PC-9 (cell line): ENCODE measurements at regions not wholly inside any gene's neighbourhood (a gene's known extent, or its start where the extent isn't known, plus 50 kb on each side); places are given as distances from the start of the nearest gene placed in this dataset.

ENCODE experiments used
- BruUV-seq: library from RNA; stranded (reverse); fragments of 400-500 nt; replicated peaks from 2 replicates; lab custom pipeline; 2021; lab: Mats Ljungman, UMichigan
- CTCF ChIA-PET: fragments of 300-600 bp; sonication (Branson Sonifier 250); formaldehyde crosslinking; loops from one replicate; lab custom pipeline; 2022; ENCODE audit warnings: antibody characterized with exemption; lab: Charles Lee
- POLR2A ChIA-PET: fragments of 300-600 bp; sonication (Branson Sonifier 250); formaldehyde crosslinking; loops from one replicate; lab custom pipeline; 2022; ENCODE audit warnings: antibody characterized with exemption; ENCODE audit not compliant: unreplicated experiment; lab: Charles Lee
- DNase-seq, 2 experiments: peaks; one replicate each; pipeline versions ENCODE4 v3.0.0 to v3.0.0-alpha.2; 2015 to 2022; ENCODE audit warnings: mixed read lengths in 1 of 2
- H2AFZ ChIP-seq: fragments of 200-600 bp; sonication (generic); 2 replicates; pipeline ENCODE4 v1.8.1; 2017; ENCODE audit warnings: antibody characterized with exemption
- H3F3A ChIP-seq: fragments of 200-600 bp; sonication (generic); 2 replicates; pipeline ENCODE4 v1.8.1; 2017; ENCODE audit warnings: antibody characterized with exemption, mild to moderate bottlenecking, low read depth; ENCODE audit not compliant: insufficient read depth
- H3K27ac ChIP-seq: fragments of 200-600 bp; sonication (generic); 2 replicates; pipeline ENCODE4 v1.6.1; 2016; ENCODE audit warnings: mixed run types
- H3K27me3 ChIP-seq: fragments of 200-600 bp; sonication (generic); 2 replicates; pipeline ENCODE4 v1.6.1; 2016; ENCODE audit warnings: low read depth, mixed run types; ENCODE audit not compliant: insufficient read depth
- H3K36me3 ChIP-seq: fragments of 200-600 bp; sonication (generic); 2 replicates; pipeline ENCODE4 v1.6.1; 2016; ENCODE audit warnings: low read depth, mixed run types
- H3K4me1 ChIP-seq: fragments of 200-600 bp; sonication (generic); replicated peaks from 2 replicates; pipeline ENCODE4 v1.6.1; 2016; ENCODE audit warnings: mixed run types; ENCODE audit not compliant: insufficient read depth
- H3K4me2 ChIP-seq: fragments of 200-600 bp; sonication (generic); 2 replicates; pipeline ENCODE4 v1.6.1; 2017; ENCODE audit warnings: mixed run types
- H3K4me3 ChIP-seq: fragments of 200-600 bp; sonication (generic); 2 replicates; pipeline ENCODE4 v1.6.1; 2016; ENCODE audit warnings: mixed run types
- H3K79me2 ChIP-seq: fragments of 200-600 bp; sonication (generic); 2 replicates; pipeline ENCODE4 v1.6.1; 2017; ENCODE audit warnings: low read depth, mixed run types
- H3K9me2 ChIP-seq: fragments of 200-600 bp; sonication (generic); 2 replicates; pipeline ENCODE4 v1.8.1; 2017; ENCODE audit warnings: mild to moderate bottlenecking; ENCODE audit not compliant: insufficient read depth
- H3K9me3 ChIP-seq: fragments of 200-600 bp; sonication (generic); 2 replicates; pipeline ENCODE4 v1.8.1; 2016; ENCODE audit warnings: low read depth; ENCODE audit not compliant: insufficient read depth
- H4K20me1 ChIP-seq: fragments of 200-600 bp; sonication (generic); 2 replicates; pipeline ENCODE4 v1.8.1; 2017; ENCODE audit not compliant: insufficient read depth
- EZH2 ChIP-seq: fragments of 200-600 bp; sonication (generic); IDR thresholded peaks from 2 replicates; pipeline ENCODE4 v1.8.0; 2017; ENCODE audit warnings: antibody characterized with exemption, low read depth
- intact Hi-C: fragments of 100-400 bp; cut with micrococcal nuclease; formaldehyde crosslinking; loops from one replicate; pipeline ENCODE4 v1.10.0; 2022; ENCODE audit not compliant: unreplicated experiment
- TF ChIP-seq, protein P1 (sequence below): fragments of 200-600 bp; sonication (generic); conservative IDR thresholded peaks from 2 replicates; pipeline ENCODE4 v1.6.1; 2017; ENCODE audit warnings: mixed run types, antibody characterized with exemption, mild to moderate bottlenecking, moderate library complexity

DNA sequence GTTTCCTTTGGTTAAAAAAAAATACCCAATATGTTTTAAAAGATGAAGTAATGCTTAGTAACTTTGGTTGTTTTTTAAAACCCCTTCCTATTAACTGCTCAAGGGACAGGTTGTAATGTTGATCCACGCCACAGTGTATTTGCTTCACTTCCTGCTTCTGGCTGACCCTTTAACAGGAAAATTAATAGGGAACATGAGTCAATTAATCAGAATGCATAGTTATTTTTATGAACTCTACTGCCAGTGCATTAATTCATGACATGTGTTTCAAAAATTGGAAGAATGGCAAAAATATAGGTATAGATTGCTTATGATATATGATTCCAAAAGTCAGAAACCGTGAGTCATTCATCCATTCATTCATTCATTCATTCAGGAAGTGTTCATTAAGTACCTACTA, 204.8 kb downstream of the SETD4 start:
- no peaks in the 10 kb centered on the region for H3F3A ChIP-seq
- H3K79me2 ChIP-seq: no peaks in the 10 kb centered on the region
- no peaks in the 10 kb centered on the region for H3K36me3 ChIP-seq
- 0 out of 2 replicates have a peak, but pooled peaks cover 3% of the 10 kb centered on the region for H3K27me3 ChIP-seq
- no peaks in the 10 kb centered on the region for H3K4me1 ChIP-seq
- no peak overlapping the region for H3K4me3 ChIP-seq
- TF ChIP-seq EZH2: no peak
- TF ChIP-seq, protein P1, sequence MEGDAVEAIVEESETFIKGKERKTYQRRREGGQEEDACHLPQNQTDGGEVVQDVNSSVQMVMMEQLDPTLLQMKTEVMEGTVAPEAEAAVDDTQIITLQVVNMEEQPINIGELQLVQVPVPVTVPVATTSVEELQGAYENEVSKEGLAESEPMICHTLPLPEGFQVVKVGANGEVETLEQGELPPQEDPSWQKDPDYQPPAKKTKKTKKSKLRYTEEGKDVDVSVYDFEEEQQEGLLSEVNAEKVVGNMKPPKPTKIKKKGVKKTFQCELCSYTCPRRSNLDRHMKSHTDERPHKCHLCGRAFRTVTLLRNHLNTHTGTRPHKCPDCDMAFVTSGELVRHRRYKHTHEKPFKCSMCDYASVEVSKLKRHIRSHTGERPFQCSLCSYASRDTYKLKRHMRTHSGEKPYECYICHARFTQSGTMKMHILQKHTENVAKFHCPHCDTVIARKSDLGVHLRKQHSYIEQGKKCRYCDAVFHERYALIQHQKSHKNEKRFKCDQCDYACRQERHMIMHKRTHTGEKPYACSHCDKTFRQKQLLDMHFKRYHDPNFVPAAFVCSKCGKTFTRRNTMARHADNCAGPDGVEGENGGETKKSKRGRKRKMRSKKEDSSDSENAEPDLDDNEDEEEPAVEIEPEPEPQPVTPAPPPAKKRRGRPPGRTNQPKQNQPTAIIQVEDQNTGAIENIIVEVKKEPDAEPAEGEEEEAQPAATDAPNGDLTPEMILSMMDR: no peak
- DNase-seq: no peak
- H3K27ac ChIP-seq: no peak overlapping the region
- H4K20me1 ChIP-seq: no peaks in the 10 kb centered on the region
- no peaks in the 10 kb centered on the region for H3K9me2 ChIP-seq
- no peaks in the 10 kb centered on the region for H3K9me3 ChIP-seq
- intact Hi-C loops: no loop called here
- H3K4me2 ChIP-seq: no peak overlapping the region
- POLR2A ChIA-PET: no interaction called here
- no peak overlapping the region for H2AFZ ChIP-seq
- CTCF ChIA-PET: no interaction called here
- BruUV-seq: no TSS peak

DNA sequence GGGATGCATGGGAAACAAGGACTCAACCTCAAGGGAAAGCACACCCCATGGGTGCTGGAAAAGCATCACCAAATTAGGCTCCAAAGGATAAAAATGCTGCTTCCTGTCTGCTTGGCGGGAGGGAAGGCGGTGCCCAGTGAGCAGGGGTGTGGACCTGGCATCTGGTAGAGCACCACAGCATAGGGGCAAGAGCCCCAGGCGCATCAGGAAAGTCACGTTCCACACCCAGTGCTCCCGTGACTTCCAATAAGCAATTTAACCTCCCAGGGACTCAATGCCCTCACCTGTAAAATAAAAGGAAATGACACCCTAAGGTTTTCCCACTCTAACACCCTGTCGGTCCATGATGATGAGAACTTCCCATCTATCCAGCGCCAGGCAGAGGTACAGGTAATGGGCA, 206.0 kb downstream of the SETD4 start:
- CTCF ChIA-PET: no interaction called here
- TF ChIP-seq EZH2: no peak
- TF ChIP-seq, protein P1: no peak
- no peak overlapping the region for H3K4me3 ChIP-seq
- intact Hi-C loops: no loop called here
- BruUV-seq: no TSS peak
- H3K4me1 ChIP-seq: no peaks in the 10 kb centered on the region
- H4K20me1 ChIP-seq: no peaks in the 10 kb centered on the region
- no peak overlapping the region for H2AFZ ChIP-seq
- 0 out of 2 replicates have a peak, but pooled peaks cover 3% of the 10 kb centered on the region for H3K27me3 ChIP-seq
- no peak overlapping the region for H3K4me2 ChIP-seq
- no peaks in the 10 kb centered on the region for H3K9me3 ChIP-seq
- H3F3A ChIP-seq: no peaks in the 10 kb centered on the region
- no peaks in the 10 kb centered on the region for H3K9me2 ChIP-seq
- POLR2A ChIA-PET: no interaction called here
- no peak for DNase-seq
- H3K79me2 ChIP-seq: no peaks in the 10 kb centered on the region
- no peaks in the 10 kb centered on the region for H3K36me3 ChIP-seq
- no peak overlapping the region for H3K27ac ChIP-seq

DNA sequence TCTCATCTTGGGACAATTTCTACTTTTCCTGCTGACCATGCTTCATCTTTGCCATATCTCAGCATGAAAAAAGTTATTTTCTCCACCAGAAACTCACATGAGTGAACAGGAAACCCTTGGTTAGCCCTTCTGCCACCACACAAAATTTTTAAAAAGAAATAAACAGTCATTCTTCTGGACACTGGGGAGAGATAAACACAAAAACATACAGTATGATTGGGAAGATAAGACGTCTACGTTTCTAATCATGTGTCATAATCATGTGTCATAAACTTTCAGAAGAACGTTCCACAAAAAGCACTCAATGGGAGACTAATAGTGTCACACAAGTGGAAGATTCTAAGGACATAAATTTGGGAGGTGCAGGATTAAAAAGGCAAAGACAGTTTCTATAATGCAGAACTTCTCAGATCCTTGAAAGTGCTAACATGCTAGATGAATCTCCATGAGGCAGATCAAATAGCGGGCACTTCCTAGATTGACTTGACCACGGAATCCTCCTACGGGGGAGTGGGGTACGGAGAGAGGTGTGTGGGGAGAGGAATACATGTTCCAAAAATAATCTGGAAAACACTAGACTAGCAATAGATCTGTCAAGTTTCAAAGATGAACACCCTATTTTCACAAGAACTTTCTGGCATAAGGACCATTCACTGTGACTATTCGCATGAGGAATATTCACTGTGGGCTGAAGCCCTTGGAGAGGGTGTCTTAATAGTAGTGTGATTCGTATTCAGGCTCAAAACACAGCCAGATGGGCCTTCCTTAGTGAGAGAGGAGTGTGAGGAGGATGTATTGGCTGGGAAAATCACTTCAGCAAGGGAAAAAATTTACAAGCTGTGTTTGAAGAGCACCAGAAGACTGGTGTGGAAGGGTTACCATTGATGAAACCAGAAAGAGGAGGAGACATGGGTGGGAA, 206.7 kb downstream of the SETD4 start:
- DNase-seq: no peak
- ChIA-PET CTCF (no interaction called here), POLR2A (no interaction called here)
- H2AFZ ChIP-seq: no peak overlapping the region
- H3K79me2 ChIP-seq: no peaks in the 10 kb centered on the region
- H4K20me1 ChIP-seq: no peaks in the 10 kb centered on the region
- no peaks in the 10 kb centered on the region for H3K4me1 ChIP-seq
- TF ChIP-seq, protein P1: no peak
- TF ChIP-seq EZH2: no peak
- no peak overlapping the region for H3K27ac ChIP-seq
- H3K36me3 ChIP-seq: no peaks in the 10 kb centered on the region
- no peaks in the 10 kb centered on the region for H3K9me3 ChIP-seq
- no peak overlapping the region for H3K4me2 ChIP-seq
- intact Hi-C loops: no loop called here
- H3F3A ChIP-seq: no peaks in the 10 kb centered on the region
- no TSS peak for BruUV-seq
- 0 out of 2 replicates have a peak, but pooled peaks cover 3% of the 10 kb centered on the region for H3K27me3 ChIP-seq
- H3K9me2 ChIP-seq: no peaks in the 10 kb centered on the region
- H3K4me3 ChIP-seq: no peak overlapping the region
